GM21447 (cell line): ENCODE measurements at regions not wholly inside any gene's neighbourhood (a gene's known extent, or its start where the extent isn't known, plus 50 kb on each side); places are given as distances from the start of the nearest gene placed in this dataset.
"Not testable (repeated sequence)": the region's sequence is repeated elsewhere in the genome, so short reads cannot be mapped to it uniquely, and the experiment has no call there.

Source experiments
- ATAC-seq: cut with Tn5 transposase; IDR thresholded peaks from one replicate; pipeline ENCODE4 v1.9.1; 2021; ENCODE audit not compliant: unreplicated experiment

DNA sequence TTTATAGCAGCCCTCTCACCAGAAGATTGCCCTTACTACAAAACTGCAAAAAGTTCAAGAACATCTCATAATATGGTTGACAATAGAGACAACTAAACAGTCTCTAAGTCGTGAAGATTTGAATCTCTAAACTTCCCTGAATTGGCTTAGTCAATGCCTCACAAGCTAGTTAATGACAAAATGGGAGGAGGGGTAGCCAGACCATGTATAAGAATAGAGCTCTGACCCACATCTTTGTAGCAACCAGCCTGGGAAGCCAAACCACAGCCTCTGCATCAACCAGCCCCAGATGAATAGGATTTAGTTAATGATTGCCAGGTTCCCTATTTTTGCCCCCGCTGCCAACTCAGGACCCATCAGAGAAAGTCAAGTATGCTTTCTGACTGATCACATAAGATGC, 1265.9 kb upstream of the PCDH10 start:
- not testable (repeated sequence) for ATAC-seq

DNA sequence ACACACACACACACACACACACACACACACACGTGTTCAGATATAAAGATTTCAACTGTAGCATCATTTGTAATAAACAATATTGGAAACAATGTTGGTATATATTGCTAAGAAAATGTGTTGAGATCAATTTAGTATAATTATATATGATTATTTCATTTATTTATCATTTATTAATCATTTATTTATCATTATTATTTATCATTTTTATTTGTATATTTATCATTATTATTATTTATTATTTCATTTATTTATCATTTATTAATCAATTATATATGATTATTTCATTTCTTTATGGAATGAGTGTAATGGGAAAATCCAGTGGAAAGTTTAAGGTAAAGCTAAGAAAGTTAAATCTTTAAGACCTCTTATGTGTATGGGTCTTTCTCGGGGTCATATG, 1223.4 kb upstream of the PCDH10 start:
- not testable (repeated sequence) for ATAC-seq

DNA sequence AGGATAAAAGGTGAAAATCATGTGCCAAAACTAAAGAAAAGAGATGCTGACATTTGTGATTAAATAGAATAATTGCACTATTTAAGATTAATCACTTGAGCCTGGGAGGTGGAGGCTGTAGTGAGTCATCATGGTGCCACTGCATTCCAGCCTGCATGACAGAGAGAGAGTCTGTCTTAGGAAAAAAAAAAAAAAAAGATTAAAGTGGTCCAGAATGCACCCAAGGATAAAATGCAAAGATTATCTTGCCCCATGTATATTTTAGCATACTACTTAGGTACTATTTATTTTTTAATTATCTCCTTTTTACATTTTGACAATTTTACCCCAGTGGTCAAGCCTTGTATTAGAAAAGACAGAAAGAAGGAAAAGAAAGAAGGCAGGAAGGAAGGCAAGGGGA, 1181.4 kb upstream of the PCDH10 start:
- not testable (repeated sequence) for ATAC-seq

DNA sequence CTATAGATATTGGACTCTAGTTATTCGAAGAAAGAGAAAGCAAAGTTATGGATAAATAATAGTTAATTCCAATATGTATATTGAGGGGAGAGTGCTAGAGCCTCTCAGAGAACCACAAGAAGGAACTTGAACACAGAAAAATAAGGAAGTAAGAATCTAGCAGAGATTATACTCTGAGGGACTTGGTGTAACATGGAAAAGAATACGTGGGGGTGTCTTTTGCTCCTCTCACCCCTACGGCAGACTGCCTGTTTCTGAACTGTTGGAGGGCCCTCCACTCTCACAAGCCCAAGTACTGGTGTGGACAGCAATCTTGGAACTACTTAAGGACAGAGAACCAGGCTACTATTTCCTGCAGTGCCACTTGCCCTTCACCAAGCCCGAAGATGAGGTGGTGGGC, 1174.4 kb upstream of the PCDH10 start:
- ATAC-seq = peak; percentile 79

DNA sequence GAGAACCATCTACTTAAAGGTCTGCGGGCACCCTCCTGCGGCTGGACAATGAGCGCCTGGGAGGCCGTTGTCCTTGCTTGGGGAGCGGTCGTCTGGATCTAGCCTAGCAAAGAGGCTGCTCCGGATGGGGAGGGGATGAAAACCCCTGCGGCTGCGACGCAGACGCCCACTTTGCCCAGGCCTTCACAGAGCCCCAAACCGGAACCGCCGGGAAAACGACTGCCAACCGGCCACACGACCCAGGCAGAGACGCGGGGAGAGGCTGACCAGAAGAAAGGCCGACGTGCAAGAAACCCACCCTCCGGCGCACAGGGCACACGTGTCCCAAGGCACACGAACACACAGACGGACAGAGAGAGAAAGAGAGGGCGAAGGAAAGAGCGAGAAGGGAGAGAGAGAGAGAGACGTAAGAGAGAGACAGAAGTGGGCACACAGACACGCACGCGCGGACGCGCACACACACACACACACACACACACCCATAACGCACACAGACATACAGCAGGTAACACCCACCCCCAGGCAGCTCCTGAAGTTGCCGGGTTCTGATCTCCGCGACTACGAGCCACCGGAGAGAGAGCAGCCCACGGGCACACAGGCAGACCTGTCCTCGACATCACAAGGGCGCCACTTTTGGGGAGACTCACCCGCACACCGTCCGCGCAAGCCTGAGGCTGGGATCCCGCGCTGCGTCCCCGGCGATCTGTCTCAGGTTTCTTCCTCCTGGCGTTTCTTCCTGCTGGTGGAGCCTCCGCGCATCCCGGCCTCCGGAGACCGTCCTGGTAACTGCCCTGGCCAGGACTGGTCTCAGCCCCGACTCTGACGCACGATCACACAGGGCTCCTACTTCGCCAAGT, 1173.6 kb upstream of the PCDH10 start:
- not testable (repeated sequence) for ATAC-seq

DNA sequence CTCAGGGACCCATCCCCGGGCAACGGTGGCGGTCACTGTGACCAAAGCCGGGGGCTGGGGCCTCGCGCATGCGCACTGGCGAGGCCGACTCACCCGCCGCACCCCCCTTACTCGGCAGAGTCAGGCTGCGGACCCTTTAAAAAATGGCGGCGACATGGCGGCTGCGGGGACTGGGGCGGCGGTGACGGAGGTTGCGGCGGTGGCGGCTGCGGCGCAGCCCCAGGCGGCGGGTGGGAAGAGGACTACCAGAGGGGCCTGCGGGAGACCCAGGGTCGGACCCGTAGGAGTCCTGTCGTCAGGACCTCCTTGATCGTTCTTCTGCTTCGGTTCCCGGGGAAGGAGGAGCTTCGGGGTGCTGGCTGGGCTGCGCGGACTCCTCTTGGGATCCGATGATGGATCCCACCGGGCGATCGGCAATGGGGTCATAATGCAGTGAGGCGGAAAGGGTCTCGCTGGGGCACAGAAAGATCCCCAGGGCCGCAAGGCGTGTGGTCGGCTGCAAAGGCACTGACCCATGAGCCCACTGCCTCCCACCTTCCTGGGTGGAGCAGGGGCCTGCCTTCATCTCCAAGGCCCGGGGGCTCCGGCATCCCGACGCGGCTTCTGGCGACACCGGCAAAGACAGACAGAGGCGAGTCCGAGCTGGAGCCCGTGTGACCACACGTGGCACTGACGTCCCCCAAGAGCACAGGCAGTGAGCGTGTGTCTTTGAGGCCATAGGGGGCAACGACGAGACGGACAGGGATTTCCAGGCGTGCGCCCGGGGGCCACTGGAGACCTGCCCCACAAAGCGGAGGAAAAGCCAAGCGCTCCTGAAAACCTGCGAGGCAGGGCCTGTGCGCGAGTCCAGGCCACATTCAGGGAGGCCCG, 1172.7 kb upstream of the PCDH10 start:
- ATAC-seq = not testable (repeated sequence)

DNA sequence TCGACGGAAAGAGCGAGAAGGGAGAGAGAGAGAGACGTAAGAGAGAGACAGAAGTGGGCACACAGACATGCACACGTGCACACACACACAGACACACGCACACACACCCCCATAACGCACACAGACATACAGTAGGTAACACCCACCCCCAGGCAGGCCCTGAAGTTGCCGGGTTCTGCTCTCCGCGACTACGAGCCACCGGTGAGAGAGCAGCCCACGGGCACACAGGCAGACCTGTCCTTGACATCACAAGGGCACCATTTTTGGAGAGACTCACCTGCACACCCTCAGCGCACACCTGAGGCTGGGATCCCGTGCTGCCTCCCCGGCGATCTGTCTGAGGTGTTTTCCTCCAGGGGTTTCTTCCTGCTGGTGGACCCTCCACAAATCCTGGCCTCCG, 1171.0 kb upstream of the PCDH10 start:
- ATAC-seq = no peak

DNA sequence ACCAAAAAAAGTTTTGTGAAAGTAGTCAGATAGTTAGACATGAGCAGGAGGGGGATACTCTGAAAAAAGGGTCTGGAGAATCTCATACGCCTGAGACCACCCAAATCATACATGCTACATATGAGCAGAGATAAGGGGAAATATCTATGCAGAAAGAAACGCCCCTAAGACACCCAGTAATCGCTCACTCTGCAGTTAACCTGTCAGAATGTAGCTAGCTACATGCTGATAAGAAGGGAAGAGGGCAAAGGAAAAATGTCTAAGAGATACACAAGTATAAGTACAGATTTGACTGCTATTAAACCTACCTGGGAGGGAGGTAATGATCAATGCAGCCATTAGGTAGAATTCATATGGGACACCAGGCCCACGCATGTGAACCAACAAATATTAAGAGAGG, 1159.5 kb upstream of the PCDH10 start:
- no peak for ATAC-seq

DNA sequence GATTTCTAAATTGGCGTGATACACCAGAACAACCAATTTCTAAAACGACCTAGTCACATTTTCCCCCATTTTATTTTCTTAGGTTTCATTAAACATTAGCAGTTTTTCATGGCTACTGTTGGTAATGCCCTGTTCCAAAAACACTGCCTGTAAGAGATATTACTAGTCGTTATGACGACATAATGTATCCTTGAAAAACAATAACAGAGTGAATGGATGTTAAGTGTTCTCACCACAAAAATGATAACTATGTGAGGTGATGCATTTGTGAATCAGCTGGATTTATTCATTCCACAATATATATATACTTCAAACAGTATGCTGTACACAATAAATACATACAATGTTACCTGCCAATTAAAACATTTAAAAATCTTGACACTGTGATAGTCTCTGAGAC, 1147.6 kb upstream of the PCDH10 start:
- ATAC-seq = no peak

DNA sequence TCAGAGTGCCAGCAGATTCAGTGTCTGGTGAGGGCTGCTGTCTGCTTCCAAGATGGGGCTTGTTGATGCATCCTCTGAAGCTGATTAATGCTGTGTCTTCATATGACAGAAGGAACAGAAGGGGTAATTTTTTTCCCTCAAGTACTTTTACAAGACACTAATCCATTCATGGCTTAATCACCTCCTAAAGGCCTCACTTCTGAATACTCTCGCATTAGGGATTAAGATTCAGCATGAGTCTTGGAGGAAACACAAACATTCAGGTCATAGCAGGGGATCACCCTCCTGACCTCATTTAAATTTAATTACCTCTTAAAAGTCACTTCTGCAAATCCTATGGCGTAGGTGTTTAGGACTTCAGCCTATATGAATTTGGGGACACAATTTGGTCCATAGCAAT, 1145.5 kb upstream of the PCDH10 start:
- no peak for ATAC-seq

DNA sequence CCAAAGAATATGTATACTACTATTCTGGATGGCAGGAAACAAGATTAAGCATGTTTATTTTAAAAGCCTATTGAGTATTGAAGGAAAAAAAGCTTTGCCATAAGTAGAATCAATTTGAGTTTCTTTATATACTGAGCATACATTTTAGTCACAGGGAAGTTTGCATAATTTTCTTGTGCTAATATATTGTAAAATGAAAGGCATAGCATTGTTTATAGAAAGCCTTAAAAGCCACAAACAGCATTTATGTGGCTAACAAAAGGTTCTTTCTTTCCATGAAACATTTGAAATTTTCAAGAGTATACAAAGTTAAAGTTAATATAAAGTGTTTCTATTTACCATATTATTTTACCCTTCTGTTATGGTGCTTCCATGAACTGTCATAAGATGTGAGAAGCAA, 1133.8 kb upstream of the PCDH10 start:
- ATAC-seq = no peak

DNA sequence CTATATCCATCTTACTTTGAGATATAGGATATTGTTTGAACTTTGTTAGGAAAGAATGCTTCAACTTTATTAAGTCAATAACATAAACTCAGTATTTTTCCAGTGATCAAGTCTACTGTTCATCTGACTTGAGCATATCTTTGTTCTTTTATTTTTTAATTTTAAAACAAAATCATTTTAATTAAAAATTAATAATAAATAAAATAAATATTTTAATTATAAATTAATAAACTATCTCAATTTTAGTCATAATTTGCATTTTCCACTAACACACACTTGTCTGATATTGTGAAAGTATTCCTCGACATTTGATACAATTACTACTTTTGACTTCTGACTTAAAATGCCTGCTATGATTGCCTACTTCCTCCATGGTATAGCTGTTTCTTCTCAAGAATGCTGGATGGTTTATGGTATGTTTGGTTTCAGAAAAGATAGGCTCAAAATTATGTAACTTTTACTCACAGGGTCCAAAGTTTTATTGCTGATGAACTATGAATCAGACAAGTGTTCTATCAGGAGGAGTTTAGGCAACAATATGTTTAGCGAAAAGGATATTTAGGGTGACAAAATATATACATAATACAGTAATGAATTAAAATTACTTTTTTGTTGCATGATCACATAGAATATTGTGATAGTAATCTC, 1132.3 kb upstream of the PCDH10 start:
- ATAC-seq = no peak

DNA sequence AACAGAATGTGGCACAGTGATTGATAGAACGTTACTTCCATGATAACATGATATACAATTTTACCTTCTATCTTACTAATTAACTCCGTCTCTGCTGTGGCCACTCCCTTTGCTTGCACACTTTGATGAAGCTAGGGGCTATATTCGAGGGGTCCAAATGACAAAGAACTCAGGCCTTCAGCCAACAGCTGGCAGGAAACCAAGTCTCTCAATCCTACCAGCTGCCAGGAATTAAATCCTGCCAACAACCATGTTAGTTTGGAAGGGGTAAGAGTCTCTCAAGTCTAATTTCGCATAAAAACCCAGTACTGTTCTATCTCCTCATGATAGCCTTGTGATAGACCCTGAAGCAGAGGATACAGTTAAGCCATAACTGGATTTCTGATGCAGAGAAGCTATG, 1122.9 kb upstream of the PCDH10 start:
- ATAC-seq = no peak

DNA sequence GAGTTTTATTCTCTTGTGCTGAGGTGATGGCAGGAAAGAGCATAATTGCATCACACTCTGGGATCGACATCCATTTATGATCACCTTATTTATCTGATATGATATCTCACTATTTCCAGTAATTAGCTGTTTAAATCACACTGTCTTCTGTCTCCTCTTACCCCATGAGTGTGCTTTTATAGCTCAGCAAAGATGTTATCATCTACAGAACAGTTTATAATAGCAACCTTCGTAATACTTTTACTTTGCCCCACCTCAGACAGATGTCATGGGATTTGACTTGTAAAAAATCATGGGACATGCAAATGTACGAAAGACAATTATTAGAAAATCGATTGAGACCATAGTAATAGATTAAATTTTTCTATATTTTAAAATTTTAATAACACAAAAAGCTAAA, 1122.3 kb upstream of the PCDH10 start:
- ATAC-seq = no peak

DNA sequence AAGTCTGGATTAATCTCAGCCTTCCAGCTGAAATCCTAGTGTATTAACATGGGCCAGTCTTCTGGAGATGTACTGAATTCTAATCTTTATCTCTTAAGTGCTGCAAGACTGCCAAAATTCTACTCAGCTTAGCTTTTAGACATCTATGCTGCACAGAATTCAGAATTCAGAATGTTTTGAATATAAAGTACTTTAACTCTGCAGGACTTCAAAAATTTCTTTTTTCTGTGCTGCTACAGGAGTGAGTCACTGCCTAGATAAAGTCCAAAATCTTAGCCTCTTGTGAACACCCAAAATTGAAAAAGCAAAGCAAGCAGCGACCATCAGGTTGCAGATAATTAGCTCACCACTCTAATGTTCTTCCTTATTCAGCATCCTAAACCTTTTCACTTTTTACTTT, 1092.6 kb upstream of the PCDH10 start:
- no peak for ATAC-seq

DNA sequence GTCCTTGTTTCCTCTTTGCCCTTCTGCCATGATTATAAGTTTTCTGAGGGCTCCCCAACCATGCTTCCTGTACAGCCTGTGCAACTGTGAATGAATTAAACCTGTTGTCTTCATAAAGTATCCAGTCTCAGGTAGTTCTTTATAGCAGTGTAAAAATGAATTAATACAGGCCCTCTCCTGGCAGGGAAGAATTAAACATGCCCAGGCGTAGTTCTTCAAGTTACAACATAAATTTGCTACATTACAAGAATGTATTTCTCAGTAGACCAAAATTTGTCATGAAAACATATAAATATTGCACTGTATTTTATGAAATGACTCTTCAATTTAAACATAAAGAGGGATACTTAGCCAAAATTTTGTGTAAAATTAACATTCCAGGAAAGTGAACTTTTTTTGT, 1089.9 kb upstream of the PCDH10 start:
- ATAC-seq = no peak

DNA sequence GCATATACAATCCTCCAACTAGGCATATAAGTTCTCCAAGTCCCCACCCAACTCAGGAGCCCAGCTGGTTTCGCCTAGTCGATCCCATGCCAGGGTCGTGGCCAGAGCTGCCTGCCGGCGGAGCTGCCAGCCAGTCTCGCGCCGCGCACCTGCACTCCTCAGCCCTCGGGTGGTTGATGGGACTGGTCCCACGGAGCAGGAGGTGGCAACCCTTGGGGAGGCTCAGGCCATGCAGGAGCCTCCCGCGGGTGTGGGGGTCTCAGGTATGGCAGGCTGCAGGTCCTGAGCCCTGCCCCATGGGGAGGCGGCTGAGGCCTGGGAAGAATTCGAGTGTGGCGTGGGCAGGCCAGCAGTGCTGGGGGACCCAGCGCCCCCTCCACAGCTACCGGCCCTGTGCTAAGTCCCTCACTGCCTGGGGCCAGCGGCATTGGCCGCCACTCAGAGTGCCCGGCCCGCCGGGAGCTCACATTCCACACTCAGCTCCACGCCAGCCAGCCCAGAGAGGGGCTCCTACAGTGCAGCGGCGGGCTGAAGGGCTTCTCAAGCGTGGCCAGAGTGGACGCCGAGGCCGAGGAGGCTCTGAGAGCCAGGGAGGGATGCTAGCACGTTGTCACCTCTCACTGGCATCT, 1086.4 kb upstream of the PCDH10 start:
- ATAC-seq = no peak

DNA sequence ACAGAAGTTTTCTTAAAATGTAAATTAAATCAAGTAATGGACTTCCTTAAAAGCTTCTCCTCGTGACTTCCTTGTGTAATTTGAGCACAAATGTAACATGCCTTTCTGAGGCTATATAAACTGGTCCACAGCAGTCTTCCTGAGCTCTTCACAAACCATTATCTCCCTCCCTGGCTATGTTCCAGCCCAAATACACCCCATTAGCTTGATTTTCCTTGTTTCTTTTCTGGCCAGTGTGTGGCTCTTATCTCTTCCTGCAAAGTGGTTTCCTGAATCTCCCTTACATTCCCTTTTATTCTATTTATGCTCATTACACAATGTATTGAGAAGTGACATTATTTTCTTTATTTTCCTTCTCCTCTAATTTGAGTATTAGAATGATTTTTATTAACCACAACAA, 1085.3 kb upstream of the PCDH10 start:
- ATAC-seq = no peak

DNA sequence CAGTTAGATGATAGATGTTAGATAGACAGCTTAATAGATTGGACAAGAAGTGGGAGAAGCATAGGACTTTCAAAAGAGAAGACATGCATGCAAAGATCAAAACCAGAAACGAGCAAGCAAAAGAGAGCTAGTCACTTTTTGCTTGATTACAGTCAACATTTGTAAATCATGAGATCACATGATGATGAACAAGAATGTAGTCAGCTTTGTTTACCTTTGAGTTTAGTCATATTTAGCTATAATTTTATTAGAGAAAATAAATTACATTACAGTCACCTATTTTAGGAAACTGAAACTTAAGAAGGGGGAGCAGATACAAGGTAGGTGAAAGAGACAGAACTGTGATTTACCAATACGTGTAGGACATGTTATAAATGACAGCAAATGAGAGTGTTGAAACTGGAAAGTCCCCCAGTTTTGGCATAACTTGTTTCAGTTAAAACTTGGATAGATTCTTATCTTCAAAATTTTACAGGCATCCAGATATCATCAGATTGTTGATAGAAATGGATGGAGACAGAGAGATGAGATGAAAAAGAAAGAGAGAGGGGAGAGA, 1083.1 kb upstream of the PCDH10 start:
- ATAC-seq = no peak

DNA sequence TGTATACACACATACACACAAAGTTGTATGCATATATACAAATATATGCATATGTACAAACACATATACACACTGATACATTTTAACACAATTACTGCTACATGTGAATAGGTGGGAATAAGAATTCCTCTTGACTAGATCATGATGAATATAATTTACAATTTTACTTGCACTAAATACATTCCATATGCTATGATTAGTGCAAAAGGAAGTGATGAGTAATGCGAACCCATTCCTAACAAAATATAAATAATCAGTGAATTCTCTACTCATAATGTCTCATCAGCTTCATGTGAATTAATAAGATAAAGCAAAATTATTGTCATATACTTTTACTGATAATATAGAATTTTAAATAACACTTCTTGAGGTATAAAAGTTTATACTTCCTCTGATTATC, 1077.3 kb upstream of the PCDH10 start:
- ATAC-seq = no peak

DNA sequence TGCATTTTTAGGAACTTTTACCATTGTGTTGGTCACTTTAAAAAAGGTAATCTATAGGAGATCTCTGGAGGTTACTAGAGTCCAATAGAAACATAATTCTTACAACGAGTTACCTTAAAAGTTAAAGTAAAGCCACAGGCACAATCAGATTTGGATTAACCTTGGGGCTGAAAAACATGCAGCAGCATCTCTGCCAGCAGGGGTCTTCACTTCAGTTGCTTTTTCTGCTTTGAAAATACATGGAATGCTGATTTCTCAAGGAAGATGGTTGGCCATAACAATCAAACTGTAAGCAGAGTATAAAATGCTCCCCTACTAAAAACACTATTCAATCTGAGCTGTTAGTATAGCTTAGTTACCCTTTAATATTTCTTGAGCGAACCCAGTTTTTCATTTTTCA, 1072.3 kb upstream of the PCDH10 start:
- no peak for ATAC-seq
